ENCODE measurements at regions not wholly inside any gene's neighbourhood (a gene's known extent, or its start where the extent isn't known, plus 50 kb on each side); places are given as distances from the start of the nearest gene placed in this dataset.

DNA sequence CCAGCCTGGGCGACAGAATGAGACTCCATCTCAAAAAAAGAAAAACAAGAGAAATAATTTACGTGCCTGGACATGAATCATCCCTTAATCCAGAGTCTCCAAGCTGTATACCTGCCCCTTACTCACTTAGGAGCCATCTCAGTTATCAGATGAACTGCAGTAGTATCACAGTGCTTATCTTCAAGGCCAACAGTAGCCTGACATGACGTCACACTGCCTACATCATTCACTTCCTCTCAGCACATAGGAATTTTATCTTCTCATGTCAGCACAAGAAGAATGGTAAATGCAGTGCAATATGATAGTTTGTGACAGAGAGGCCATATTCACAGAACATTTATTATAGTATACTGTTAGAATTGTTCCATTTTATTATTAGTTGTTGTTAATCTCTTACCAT is 216.6 kb downstream of the SS18 start:
- no peak for DNase-seq (ENCODE audit: low read depth in 2 of 2)

- DNase-seq (ENCODE audit: low read depth in 2 of 2), result no peak
Observed at GRCh38 chr18:25866331-25866730, 224.1 kb downstream of the SS18 start.

DNA sequence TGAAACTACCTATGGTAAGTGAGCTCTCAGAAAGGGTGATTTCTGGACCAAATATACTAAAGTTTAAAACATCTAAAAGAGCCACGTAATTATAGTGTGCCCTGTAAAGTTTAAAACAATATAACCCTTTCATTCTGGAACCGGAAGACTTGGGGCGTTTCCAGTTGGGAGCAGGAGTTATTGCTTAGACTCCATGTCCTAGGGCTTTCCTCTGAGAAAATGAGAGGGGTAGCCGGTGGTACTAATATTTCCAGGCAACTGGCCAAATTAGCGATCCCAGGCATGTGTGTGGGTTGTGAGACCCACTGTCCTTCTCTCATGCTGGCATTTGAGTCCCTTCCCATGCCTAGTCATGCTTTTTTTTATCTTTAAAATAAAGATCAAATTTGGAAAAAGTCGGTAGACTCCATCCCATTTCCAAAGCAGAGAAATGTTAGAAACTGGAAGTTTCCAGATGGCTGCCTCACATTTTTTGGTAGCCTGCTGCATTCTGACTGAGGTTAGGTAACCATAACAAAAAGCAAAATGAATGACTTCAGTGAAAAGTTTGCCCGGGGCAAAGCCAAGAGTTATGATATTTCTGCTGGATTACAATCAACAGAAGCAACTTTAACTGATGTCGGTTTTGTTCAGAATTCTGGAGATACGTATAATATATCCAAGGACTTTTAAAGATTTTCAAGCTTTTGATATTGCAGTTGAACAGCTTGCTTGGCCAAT is 227.4 kb downstream of the SS18 start:
- no peak for DNase-seq (ENCODE audit: low read depth in 2 of 2)

GRCh38 chr18:25853691-25854433 is 236.6 kb downstream of the SS18 start:
- no peak for DNase-seq (ENCODE audit: low read depth in 2 of 2)

- DNase-seq (ENCODE audit: low read depth in 2 of 2), result no peak
Observed at GRCh38 chr18:25843791-25844190, 246.6 kb downstream of the SS18 start.

- DNase-seq (ENCODE audit: low read depth in 2 of 2), result no peak
Observed at GRCh38 chr18:25842665-25843064, 247.7 kb downstream of the SS18 start.

GRCh38 chr18:25834061-25834460 is 256.4 kb downstream of the SS18 start:
- DNase-seq (ENCODE audit: low read depth in 2 of 2), result no peak

- peak in 1 of 2 experiments; percentile 2 for DNase-seq (ENCODE audit: low read depth in 2 of 2)
Observed at GRCh38 chr18:25832001-25832604, 258.3 kb downstream of the SS18 start.

- no peak for DNase-seq (ENCODE audit: low read depth in 2 of 2)
Observed at GRCh38 chr18:25831301-25831701, 259.1 kb downstream of the SS18 start.

GRCh38 chr18:25830787-25831186 is 259.6 kb downstream of the SS18 start:
- DNase-seq (ENCODE audit: low read depth in 2 of 2), result no peak

DNA sequence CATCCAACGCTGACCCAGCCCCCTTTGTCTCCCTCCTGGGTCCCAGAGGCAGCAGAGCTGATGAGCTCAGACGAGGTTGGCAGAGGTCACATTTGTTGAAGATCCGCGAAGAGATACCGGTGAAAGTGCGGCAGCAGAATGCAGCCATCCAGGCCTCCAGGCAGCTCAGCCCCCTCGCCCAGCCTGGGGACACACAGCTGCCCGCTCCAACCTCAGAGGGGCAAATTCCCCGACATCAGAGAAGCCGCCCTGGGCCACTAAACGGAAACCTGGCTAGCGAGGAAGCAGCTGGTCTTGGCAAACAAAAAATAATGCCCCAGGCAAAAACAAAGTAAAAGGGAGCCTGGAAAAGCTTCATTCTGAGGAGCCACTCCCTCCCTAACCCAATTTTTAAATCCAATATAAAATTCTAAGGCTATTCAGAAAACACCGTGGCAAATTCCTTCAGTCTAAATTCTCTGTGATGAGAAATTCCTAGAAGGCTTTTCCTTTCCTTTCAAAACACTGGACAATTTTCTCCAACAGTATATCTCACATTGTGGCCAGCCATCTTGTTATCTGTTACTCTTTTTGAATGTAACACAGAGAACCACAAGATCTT is 262.4 kb downstream of the SS18 start:
- no peak for DNase-seq (ENCODE audit: low read depth in 2 of 2)

GRCh38 chr18:25827228-25827627 is 263.2 kb downstream of the SS18 start:
- DNase-seq (ENCODE audit: low read depth in 2 of 2), result no peak

DNA sequence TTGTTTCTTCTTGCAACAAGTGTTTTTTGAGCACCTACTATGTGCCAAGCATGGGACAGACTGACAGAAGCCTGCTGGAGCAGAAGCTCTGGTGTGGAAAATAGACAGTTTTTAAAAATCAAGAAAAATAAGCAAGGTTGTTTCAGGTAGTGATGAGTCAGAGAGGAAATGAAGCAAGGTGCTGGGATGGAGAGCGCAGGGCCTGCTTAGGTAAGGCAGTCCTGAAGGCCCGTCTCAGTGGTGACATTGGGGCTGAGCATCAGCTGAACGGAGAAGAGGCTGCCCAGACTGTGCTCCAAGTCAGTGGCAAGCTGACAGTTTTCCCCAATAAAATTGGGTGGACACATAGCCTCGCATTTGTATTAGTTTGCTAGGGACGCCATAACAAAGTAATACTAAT is 263.6 kb downstream of the SS18 start:
- DNase-seq (ENCODE audit: low read depth in 2 of 2), result no peak

DNA sequence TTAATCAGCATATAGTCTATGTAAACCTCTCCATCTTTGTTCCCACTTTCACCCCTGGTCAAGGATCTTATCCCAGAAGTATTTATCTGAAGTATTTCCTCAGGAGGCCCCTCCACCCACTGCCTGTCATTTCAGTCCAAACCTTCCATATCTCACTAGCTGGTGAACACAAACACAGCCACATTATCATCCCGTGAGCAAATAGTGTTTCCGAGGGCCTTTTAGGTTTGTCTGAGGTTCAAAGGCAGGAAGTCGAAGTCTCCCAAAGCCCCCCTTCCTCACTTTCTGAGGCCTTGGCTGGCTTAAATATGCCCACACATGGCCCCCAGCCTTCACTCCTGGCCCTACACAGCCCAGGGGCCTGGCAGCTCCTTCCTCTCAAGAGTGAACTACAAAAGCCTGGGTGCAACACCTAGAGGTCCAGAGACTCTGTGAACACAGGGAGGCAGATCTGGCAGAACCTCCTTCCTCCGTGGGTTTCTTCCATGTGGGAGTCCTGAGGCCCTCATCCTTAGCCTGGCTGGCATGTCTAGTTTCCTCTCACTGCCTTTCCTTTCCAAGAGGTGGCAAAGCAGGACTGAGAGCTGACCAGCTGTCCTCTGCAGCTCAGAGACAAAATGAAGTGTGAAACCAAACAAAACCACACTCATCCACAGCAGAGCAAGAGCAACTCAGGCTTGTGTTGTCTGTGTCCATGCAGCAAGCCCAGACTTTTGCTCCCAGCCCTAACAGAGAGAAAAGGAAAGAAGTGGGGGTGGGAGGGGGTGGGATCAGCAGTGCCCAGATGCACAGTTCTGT is 264.2 kb downstream of the SS18 start:
- no peak for DNase-seq (ENCODE audit: low read depth in 2 of 2)

- no peak for DNase-seq (ENCODE audit: low read depth in 2 of 2)
Observed at GRCh38 chr18:25825056-25825455, 265.4 kb downstream of the SS18 start.

- DNase-seq (ENCODE audit: low read depth in 2 of 2), result no peak
Observed at GRCh38 chr18:25819746-25820363, 270.6 kb downstream of the SS18 start.

- no peak for DNase-seq (ENCODE audit: low read depth in 2 of 2)
Observed at GRCh38 chr18:25818505-25818904, 271.9 kb downstream of the SS18 start.

GRCh38 chr18:25817546-25818237 is 272.7 kb downstream of the SS18 start:
- DNase-seq (ENCODE audit: low read depth in 2 of 2), result no peak

GRCh38 chr18:25815659-25816058 is 274.8 kb downstream of the SS18 start:
- DNase-seq (ENCODE audit: low read depth in 2 of 2), result no peak

GRCh38 chr18:25814841-25815458 is 275.5 kb downstream of the SS18 start:
- DNase-seq (ENCODE audit: low read depth in 2 of 2), result no peak
